ENCODE measurements at regions not wholly inside any gene's neighbourhood (a gene's known extent, or its start where the extent isn't known, plus 50 kb on each side); places are given as distances from the start of the nearest gene placed in this dataset.

DNA sequence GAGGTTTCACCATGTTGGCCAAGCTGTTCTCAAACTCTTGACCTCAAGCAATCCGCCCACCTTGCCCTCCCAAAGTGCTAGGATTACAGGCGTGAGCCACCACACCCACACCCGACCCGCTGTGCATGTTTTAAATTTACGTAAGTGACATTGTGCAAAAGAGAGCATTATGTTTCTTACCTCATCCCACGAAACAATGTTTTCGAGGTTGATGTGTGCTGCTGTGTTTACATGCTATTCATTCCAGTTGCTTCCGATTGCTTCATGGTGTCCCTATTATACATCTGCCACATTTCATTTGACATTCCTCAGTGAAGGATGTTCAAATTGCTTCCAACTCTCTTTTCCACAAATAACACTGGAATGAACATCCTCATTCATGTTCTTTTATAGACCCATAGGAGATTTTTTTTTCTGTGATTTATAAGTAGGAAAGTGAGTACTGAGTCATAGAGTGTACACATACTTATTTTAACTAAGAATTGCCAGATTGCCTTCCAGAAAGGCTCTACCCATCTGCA lies 403.9 kb upstream of the JARID2 start:
- DNase-seq, result no peak

DNA sequence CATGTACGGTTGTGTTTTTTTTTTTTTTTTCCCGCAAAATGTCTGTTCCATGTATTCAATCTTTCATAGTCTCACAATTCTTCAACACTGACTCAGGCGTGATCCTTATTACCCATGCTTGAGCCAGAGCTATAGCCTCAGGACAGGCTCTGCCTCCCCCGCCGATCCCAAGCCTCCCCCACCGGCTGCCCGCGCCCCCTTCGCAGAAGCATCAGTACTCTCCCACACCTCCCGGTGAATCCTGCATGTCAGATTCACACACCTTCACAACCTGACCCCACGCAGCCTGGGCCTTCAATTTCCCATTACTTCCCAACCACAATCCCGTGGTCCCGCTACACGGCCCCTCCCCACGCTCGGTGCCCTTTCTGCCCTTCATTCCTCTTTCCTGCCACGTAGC lies 401.5 kb upstream of the JARID2 start:
- DNase-seq, result no peak

DNA sequence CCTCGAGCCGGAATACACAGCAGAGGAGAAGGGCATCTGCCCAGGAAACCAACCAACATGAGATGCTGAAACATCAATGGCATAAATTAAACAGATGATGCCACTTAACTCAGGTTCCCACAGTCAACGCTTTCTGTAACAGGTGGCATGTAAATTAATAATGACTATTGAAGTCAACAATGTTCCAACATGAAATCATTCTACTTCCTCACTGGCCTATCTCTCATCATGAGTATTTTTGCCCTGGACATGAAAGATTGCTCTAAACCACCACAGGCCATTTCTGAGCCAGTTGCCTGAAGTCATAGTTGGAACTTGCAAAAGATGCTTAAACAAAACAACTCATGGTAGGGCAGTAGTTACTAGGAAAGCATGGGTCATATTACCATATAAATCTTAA lies 397.9 kb upstream of the JARID2 start:
- DNase-seq, result no peak

DNA sequence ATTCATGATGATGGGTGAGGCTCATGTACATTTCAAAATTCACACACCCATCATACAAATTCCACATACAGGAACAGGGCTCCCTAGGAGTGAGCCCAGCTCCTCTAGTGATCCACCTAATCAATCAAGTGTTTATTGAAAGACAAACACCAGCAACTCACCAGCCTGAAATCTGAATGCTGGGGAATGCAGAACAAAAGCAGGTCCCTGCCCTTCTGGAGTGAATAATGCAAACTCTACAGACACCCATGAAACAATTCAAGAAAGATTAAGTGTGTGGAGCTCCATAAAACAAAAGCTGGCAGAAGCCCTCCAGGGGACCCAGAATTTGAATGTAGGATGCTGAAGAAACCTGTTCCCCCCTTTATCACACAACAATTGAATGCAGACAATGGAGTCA lies 396.7 kb upstream of the JARID2 start:
- DNase-seq, result no peak

DNA sequence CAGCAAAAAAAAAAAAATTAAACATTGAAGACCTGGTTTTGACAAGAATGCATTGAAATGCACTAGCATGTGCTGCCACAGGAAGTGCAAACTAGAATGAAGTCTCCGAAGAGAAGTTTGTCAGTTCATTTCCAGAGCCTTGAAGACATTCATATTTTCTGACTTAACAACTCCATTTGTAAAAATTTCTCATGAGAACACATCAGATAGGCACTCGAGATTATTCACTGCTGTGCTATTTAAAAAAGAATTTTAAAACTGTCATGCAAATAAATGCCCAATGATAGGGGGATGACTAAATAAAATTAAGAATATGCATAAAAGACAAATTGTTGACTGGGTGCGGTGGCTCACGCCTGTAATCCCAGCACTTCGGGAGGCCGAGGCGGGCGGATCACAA lies 394.6 kb upstream of the JARID2 start:
- no peak for DNase-seq

DNA sequence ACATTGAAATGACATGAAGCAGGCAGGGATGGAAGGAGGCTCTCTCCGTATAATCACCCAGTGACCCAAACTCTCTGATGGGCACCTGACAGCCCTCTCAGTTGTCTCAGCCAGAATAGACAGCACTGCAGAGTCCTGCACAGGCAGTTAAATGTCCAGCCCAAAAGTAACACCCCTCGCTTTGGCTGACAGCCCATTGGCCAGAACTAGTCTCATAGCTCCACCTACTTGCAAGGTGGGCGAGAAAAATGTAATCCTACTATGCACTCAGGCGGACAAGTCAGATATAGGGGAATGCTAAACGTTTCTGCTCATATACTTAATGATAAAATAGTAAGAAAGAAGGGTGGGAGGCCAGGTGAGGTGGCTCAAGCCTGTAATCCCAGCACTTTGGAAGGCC lies 393.5 kb upstream of the JARID2 start:
- no peak for DNase-seq

DNA sequence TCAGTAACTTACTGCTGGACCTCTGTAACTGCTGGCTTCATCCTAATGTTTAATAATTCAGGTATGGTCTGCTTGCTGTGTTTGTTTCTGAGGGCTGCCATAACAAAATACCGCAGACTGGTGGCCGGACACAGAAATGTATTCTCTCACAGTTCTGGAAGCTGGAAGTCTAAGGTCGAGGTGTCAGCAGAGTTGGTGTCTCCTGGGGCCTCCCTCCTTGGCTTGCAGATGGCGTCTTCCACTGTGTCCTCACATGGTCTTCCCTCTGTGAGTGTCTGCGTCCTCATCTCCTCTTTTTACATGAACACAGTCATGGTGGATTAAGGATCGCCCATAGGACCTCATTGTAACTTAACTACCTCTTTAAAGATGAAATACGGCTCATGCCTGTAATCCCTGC lies 389.7 kb upstream of the JARID2 start:
- no peak for DNase-seq

DNA sequence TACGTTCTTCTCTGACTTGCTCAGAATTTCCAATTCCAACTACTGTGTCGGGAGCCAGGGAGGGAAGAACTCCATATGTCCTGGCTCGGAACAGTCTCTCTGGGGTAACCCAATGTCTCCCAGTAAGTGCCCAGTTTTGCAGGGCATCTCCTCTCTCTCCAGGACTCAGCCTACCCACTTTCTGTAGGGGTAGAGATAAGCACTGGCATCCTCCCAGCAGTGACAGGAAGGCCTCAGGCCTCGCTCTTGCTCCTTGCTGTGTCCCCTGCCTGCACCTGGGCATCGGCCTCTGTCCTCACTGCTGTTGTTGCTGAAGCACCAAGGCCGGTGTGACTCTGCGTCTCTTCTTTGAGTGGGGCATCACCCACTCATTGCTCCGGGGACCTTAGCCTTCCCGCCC lies 388.9 kb upstream of the JARID2 start:
- no peak for DNase-seq

DNA sequence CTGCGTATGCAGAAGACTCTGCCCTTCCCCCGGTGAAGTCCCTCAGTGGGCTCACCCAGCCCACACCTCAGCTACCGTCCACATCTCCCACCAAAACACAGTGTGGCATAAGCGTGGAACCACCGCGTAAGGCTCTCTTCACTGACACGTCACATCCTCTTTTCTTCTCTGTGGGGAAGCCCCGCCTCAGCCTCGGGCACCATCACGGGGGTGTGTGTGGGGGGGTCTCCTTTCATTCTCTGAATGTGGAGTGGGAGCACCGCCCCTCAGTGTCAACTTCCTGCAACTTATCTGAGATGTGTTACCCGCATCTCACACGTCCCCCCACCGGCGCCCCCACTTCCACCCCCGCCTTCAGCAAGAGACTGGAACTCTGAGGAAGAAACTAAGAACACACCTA lies 388.4 kb upstream of the JARID2 start:
- DNase-seq, result peak; percentile 88

DNA sequence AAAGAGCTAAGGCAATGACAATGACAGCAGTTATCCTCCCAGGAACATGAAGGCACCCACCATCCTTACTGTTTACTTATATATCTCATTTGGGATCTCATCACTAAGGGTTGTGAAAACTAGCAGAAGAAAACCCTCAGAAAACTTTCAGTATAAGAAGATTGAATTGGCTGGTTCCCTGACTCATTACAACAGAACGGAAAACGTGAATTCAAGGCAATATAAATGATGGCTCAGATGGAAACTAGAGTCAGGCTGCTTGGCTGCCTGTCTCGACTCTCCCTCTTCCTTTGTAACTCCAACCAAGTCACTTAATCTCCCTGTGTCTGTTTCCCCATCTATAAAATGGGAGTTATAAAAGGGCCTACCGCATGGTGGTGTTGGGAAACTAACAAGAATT lies 387.1 kb upstream of the JARID2 start:
- DNase-seq, result no peak

DNA sequence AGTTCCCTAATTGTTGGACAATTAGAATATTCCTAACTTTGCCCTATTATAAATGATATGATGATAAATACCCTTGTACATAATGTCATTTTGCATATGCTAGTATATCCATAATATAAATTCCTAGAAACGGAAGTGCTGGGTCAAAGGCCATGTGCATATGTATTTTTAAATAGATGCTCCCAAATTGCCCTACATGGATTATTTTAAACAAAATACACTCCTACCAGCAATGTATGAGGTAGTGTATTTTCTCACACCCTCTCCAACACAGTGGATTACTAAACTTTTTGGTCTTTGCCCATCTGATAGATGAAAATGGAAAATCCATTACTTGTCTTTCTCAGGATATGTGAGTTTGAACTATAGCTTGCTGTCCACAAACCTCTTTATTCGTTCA lies 385.1 kb upstream of the JARID2 start:
- DNase-seq, result no peak

DNA sequence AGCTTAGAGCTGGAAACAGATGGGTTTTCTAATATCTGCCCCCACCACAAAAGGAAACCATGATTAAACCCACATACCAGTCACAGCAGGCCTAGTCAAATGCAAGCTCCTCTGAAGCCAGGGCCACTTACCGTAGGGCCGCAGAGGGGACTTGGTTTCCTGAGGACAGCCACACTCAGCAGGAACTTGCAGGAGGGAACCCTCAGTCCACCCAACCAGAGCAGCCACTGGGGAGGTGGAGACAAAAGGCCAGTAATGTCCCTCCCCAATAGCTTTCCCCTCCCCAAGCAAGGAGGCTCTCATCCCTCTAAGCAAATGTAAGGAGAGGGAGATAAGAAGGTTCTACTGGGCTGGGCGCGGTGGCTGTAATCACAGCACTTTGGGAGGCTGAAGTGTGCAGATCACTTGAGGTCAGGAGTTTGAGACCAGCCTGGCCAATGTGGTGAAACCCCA lies 384.4 kb upstream of the JARID2 start:
- DNase-seq, result peak; percentile 61

DNA sequence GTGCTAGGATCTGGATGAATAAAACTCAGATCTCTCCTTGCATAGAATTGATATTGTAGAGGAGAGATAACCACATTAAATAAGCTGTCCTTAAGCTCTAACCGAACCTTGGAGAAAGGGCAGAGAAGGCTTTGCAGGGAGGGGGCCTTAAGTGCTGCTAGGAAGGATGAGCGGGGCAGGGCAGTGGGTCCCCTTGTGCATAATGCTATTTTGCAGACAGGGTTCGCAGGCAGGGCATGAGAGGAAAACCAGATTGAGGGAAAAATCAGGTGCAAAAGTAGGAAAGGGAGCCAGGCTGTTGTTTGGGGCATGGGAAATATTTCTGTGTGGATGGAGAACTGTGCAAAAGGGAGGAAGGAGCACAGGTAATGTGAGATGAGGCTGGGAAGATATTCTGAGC lies 383.0 kb upstream of the JARID2 start:
- DNase-seq, result no peak

DNA sequence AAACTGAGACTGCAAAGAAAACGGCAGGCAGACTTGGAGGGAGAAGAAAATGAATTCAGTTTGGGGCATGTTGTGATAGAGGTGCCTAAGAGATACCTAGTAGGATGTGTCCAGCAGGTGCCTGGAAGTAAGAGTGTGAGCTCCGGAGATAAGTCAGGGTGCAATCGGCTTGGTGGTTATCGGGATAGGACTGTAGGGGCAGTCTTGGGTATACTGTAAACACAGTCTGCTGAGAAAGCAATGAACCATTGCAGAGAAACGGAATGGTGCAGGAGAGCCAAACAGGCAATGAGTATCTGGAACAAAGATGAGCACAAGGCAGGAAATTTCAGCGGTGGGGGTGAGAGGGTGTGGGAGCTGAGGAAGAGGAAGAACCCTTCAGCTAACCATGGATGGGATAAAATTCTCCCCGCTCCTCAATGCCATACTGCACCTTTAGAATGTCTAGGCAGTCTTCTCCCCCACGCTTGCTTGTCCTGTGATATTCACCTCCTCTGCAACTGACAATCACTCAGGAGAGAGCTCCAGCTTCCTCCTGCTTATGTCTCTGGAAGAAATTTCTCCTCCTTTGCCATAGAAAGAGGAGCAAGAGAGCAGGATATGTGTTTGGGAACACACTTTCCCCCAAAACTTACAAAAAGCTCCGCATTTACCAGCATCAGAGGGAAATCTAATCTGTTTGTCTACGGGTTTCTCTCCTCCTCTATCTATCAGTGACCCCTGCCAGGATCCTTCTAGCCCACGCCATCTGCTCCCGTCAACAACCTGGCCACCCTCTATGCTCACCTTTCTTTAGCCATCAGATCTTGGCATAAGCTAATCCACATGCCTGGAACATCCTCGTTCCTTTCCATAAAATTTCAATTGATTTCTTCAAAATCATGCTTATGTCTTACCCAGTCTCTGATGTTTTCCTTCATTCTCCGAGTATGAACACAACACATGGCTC lies 381.7 kb upstream of the JARID2 start:
- DNase-seq, result no peak

DNA sequence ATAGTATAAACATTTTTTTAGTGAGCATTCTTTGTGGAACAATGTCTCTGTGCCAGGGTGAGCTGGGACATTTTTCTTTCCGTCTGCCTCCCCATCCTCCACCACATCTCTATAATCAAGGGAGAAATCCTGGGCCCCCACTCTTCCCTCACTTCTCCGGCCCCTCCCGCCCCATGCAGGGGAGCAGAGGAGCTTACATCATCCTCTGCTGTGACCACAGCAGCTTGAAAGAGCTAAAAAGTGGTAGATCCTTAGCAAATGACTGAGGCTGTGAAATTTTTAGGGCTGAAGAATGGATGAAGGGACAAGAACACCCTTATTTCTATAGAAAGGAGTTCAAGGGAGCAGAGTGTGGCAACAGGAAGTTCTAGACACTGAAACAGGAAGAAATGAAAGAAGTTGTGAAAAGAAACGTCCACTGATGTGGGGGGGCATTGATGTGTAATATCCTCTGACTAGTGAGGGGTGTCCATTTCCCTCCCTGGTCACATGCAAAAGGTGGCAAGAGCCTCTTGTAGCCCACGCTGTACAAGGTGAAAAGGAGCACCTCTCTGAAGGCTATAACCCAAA lies 380.3 kb upstream of the JARID2 start:
- no peak for DNase-seq

DNA sequence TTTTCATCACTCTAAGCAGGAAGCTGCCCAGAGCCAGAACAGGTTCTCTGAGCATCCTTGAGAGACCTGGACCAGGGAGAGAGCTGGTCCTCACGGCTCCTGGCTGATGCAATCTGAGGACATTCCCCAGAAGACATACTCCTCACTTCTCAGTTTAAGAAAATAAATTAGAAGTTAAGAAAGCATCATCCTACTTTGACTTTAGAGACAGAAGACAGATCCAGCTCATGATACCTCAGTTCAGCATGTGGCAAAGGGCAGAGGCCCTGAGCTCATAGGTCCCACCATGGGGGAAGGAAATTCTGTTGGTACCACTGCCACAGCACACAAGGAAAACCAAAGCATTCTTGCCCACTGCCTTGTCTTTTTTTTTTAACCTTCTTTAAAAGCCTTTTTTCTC lies 378.1 kb upstream of the JARID2 start:
- DNase-seq, result no peak

DNA sequence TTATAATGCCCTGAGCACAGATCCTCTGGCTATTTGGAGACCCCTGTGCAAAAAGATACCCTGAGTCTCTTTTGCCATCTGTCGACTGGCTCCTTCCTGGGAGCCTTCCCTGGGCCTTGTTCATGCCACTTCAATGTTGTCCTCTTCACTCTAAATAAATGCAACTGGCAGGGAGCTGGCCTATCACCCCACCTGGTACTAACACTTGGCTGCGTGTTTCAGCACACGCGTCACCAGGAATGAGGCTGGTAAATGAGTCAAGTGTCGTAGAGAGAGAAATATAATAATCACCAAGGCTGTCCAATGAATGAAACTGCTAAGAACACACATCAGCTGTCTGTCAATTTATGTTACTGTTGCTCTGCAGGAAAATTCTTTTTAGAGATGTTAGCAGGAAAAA lies 374.6 kb upstream of the JARID2 start:
- DNase-seq, result no peak

DNA sequence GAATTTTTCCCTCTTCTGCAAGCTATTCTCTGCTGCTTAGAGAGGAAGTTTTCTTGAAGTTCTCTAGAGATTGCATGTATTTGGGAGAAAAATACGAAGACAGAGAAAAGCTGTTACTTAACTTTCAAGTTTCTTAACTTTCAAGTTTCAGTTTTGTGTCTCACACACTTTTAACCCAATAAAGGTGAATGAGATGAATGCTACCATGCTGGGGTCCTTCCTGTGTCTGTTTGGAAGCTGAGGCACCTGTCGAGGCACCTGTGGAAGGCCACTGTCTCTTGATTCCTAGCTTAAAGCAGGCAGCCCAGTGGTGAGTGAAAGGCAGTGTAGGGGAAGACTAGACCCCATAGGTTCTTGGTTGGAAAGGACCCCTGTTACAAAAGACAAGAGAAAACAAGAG lies 372.8 kb upstream of the JARID2 start:
- DNase-seq, result no peak

DNA sequence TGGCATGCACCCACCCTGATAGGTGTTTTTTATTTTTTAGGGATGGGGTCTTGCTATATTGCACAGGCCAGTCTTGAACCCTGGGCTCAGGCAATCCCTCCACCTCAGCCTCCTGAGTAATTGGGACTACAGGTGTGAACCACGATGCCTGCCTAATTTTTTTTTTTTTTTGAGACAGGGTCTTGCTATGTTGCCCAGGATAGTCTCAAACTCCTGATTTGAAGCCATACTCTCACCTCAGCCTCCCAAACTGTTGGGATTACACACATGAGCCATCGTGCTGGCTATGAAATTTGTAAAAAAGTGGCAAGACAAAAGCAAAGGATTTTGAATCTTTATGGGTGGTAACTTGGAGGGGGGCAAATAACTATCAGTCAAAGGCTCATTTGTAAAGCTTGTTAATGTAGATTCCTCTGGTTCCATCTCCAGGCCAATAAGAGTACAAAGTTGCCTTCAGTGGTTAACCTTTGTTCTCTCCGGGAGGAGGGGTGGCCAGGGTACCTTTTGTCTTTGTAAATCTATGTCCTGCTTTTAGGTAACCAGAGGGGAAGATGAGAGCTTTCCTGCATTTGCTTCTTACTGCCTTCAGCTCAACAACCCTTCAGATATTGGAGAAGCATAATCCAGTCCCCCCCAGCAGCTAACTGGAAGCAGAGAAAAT lies 372.0 kb upstream of the JARID2 start:
- DNase-seq, result no peak

DNA sequence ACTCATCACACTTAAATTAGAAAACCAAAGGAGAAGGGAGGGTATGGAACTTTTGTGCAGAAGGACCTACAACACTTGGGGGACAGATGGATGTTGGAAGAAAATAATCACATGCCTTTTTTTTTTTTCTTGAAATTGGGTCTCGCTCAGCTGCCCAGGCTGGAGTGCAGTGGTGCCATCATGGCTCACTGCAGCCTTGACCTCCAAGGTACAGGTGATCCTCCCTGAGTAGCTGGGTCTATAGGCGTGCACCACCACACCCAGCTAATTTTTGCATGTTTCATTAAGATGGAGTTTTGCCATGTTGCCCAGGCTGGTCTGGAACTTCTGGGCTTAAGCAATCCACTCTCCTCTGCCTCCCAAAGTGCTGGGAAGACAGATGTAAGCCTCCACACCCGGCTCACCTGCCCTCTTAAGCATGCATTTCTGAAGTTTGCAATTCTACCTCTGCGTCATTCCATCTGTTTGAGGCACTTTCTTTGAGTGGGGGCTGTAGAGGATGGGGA lies 370.8 kb upstream of the JARID2 start:
- DNase-seq, result no peak

DNA sequence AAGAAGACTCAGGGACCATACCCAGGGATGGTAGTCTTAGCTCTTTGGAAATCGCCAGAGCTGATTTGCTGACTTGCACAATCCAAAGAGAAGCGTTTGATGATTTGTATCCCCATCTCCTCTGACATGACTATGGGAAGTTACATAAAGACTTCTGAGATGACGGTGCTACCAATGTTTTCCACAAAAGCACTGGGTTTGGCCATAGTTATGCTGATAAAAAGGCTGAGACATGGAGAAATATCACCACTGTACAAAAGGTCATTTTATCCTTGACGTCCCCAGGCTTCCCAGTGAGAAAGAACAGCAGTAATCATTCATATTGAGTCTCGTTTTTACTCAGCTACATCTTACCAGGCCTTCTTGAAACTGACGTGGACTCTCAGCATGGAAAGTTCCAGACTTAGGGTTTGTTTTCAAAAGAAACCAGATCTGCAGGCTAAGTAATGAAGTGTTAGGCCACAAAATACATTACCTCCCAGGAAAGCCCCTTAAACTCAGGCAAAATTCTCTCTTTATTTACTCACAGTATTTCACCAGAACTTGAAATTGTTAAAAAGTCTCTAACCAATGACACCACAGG lies 370.3 kb upstream of the JARID2 start:
- DNase-seq, result no peak

DNA sequence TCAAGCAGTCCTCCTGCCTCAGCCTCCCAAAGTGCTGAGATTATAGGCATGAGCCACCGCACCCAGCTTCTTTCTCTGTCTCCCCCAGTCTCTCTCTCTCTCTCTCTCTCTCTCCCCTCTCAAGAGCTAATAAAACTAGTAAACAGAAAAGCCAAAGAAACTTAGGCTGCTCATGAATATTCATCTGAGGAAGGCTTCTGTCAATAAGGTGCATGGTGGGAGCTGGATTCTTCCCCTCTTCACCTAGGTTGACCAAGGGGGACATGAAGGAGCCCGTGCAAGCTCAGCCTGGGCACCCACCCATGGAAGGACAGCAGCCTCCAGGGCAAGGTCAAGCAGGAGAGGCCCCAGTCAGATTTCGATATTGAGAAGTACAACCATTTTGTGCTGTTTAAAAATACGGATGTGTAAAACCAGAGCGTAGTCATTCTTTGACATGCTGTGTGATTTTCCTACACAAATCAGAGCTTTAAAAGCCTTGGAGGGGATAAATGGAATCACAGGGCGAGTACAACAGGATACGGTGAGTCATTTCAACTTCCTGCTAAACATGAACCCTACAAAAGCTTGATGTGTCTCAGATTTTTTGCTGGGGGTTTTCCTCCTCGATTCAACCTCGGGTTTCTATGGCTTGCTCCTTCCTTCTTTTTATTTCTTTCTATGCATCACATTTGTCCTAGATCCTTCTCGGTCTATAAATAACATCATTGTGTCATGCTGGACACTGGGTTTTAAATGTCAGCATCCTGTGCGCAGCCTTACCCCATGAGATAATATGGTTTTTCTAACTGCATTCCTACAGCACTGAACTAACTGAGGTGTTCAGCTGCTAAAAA lies 368.9 kb upstream of the JARID2 start:
- DNase-seq, result no peak
